Cerebellar cortex (tissue), 1 donor: ENCODE measurements at regions not wholly inside any gene's neighbourhood (a gene's known extent, or its start where the extent isn't known, plus 50 kb on each side); places are given as distances from the start of the nearest gene placed in this dataset.
"Not testable (repeated sequence)": the region's sequence is repeated elsewhere in the genome, so short reads cannot be mapped to it uniquely, and the experiment has no call there.

ENCODE experiments used
- DNase-seq: peaks from one replicate; pipeline ENCODE4 v3.0.0-alpha.2; 2015; ENCODE audit warnings: low spot score

DNA sequence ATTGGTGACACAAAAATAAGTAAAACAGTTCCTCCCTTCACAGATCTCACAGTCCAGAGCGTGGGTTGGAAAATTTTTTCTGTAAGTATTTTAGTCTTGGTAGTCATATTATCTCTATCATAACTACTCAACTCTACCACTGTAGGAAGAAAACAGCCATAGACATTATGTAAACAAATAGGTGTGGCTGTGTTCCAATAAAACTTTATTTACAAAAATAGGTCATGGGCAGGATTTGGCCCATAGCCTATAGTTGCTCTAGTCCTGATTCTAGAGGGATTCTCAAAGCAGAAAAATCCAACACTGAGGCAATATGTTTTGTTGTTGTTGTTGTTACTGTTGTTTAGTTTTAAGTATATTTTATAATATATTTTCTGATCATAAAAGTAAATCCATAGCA lies 206.1 kb upstream of the GADL1 start:
- no peak for DNase-seq

DNA sequence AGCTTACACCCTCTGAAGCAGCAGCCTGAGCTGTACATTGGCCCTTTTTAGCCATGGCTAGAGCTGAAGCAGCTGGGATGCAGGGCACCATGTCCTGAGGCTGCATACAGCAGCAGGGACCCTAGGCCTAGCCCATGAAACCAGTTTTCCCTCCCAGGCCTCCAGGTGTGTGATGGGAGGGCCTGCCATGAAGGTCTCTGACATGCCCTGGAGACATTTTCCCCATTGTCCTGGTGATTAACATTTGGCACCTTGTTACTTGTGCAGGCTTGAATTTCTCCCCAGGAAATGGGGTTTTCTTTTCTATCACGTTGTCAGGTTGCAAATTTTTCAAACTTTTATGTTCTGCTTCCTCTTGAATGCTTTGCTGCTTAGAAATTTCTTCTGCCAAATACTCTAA lies 206.8 kb upstream of the GADL1 start:
- DNase-seq, result not testable (repeated sequence)

DNA sequence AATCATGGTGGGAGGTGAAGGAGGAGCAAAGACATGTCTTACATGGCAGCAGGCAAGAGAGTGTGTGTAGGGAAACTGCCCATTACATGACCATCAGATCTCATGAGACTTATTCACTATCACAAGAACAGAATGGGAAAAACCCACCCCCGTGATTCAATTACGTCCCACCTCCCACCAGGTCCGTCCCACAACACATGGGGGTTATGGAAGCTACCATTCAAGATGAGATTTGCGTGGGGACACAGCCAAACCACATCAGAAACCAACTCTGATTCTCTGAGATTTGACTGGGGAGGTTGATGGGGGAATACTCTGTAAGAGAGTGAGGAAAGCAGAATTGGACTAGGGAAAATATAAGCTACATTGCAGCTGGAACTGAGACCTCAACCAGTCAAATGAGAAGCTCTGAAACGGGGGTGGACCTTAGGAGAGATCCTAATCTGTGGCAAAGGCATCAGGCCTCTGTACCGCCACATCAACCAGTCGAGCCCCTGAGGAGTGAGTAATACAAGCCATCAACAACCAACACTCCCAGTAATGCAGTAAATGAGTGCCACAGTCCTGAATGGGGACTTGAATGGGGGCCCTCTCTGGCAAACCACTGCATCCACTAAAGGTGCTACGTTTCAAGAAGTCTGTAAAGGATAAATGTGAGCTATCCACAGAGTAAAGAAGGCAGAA lies 207.9 kb upstream of the GADL1 start:
- no peak for DNase-seq

DNA sequence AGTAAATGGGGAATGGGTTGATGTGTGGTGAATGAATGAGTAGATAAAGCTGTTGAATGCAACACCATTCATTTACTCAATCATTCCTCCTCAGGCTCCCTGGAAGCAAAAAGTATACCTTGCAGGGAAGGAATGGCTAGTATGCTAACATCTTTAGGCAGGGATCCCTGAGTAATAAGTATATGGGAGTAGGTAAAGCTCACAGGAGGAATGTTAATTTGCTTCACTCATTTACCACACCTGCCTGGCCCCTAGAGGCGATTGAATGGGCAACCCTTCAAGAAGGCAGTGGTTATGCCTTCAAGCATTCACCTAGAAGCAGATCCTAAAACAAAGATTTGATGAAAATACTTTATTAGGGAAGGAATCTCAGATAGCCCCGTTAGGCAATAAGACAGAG lies 208.7 kb upstream of the GADL1 start:
- DNase-seq, result no peak

DNA sequence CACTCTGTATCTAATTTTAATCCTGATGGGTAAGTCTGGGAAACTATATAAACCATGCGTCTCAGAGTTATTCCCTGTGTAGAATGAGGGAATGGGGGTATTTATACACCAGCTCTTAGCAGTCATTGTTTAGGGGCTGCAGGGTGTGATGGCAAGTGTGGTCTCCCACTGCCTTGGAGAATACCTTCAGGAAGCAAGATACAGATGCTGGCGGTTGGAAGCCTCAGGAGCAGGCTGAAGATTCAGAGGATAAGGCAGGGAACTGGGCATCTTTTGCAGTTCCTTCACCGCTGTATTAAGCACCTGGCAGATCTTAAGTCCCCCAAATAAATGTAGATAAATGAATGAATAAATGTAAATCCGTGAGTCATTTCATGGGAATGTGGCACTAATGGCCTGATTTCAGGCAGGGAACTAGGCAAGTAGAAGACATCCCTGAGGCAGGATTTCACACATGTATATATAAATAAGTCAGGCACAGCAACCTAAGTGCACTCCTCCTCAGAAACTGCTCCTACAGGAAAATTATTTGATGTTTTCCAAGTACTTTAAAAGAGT lies 209.2 kb upstream of the GADL1 start:
- no peak for DNase-seq

DNA sequence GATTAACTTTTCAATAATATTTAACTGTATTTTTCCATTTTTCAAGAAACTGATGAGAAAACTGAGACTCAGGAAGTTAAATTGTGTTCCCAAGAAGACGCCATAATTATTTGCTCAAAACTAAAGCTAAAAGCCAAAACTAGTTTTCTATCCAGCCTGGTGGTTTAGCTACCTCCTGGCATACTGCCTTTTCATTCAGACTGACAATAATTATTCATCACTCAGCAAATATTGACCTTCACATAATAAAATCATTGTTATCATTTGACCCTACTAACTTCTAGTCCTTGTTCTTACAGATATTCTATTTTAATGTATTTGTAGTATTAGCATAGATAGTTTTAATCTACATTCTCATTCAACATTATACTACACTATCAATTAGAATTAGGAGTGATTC lies 210.6 kb upstream of the GADL1 start:
- no peak for DNase-seq

DNA sequence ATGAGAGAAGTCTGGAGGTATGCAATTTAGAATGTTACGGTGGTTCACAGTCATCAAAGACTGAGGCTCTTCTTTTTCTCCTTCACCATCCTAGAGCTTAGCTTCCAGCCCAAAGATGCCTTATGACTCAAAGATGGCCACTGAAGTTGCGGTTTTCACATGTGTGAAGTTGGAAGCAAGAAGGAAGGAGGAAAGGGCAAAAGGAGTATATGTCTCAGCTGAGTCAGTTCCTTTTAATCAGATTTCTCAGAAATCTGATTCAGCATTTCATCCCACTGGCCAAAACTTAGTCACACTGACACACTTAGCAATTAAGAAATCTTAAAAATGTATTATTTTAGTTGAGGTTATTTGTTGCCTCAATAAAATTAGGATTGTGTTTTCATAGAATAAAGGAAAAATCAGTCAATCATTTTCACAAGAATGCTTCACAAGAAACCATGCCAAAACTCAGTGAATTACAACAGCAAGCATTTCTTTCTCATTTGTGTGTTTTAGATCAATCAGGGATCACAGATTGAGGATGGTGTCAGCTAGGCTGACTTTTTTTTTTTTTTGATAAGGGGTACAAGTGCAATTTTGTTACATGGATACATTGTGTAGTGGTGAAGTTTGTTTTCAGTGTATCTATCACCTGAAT lies 211.1 kb upstream of the GADL1 start:
- DNase-seq, result no peak

DNA sequence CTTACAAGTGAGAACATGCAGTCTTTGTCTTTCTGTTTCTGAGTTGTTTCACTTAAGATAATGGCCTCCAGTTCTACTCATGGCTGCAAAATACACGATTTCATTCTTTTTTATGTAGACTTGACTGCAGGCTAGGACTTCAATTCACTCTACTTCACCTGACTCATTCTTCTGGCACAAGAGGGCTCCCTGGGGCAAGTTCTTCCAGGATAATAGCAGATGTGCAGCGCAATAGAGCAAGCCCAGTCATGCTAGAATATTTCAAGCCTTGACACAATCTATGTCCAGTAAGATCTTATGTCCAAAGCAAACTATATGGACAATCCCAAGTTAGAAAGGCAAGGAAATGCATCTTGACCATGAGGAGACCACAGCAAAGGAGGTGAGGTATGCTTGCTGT lies 211.7 kb upstream of the GADL1 start:
- DNase-seq, result no peak

DNA sequence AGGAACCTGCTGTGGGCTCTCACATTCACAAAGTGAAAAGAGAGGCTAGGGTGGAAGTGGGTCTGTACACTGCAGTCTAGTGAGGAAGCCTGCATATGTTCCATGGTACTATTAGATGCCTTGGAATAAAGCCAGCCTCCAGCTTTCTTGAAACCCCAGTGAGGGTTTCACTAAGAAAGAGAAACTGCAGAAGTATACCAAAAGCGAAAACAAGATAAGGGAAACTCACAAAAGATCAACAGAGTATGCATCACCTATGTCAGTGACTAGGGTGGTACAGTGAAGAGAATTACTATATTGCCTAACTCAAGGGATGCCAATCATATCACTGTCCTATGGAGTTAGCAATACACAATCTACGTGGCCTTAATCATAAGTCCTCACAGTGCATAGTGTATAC lies 212.5 kb upstream of the GADL1 start:
- DNase-seq, result no peak

DNA sequence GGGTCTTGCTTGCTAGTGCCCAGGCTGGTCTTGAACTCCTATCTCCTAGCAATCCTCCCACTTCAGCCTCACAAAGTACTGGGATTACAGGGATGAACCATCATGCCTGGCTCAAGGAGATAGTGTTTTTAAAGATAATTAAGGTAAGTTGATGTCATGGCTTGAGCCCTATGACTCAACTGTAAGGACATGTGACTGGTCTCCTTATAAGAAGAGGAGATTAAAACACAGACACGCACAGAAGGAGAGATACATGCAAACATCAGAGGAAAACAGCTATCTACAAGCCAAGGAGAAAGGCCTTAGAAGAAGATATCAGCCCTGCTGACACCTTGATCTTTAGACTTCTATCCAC lies 220.4 kb upstream of the GADL1 start:
- DNase-seq, result no peak

DNA sequence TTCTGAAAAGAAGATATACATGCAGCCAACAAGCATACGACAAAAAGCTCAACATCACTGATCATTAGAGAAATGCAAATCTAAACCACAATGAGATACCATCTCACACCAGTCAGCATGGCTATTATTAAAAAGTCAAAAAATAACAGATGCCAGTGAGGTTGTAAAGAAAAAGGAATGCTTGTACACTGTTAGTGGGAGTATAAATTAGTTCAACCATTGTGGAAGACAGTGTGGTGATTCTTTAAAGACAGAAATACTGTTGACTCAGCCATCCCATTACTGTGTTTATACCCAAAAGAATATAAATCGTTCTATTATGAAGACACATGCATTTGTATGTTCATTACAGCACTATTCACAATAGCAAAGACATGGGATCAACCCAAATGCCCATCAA lies 221.1 kb upstream of the GADL1 start:
- DNase-seq, result not testable (repeated sequence)

DNA sequence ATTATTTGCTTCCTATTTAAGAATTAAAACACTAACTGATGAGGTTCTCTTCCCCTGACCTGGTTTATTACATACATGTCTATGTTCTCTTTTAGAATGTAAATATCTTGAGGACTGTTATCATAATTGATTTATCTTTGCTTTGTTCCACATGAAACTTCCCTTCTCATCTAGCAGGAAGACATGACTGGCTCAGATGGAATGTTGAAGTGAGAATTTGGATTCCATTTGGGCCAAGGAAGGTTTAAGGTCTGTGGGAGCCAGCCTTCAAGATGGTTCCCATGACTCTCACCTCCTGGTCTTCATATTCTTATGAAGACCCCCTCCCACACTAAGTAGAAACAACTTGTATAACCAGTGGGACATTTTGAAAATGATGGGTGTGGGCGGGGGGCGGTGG lies 222.2 kb upstream of the GADL1 start:
- no peak for DNase-seq

DNA sequence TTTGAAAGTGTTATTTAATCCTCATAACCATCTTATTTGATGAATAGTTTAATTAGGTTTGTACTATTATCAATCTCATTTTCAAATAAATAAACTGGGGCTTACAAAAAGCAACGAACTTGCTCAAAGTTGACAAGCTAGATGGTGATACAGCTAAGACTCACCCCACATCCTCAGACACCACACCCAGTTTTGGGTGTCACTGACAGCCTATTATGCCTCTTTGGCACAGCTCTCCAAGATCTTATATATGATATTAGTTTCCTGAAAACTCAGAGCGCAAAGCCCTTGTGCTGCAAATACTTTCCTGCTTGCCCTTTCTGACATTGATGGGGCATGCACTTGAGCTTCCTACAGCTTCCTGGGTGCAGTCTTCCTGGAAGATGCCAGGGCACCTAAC lies 223.4 kb upstream of the GADL1 start:
- no peak for DNase-seq

DNA sequence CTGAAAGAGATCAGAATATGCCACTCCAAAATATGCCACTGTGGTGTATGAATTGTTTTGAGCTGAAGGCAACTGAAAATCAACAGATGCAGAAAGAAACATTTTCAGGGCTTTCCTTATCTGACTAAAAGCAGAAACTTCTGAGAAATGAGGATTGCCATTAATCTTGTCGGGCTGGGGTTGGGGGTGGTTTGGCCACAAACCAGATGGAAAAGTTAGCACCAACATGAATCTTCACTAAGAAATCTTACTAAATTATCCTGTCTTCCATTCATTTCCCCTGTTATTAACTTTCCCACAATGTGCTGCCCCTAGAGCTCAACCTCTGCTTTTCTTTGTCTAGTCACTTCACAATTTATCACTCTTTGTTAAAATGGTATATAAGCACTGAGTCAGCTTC lies 229.9 kb upstream of the GADL1 start:
- no peak for DNase-seq

DNA sequence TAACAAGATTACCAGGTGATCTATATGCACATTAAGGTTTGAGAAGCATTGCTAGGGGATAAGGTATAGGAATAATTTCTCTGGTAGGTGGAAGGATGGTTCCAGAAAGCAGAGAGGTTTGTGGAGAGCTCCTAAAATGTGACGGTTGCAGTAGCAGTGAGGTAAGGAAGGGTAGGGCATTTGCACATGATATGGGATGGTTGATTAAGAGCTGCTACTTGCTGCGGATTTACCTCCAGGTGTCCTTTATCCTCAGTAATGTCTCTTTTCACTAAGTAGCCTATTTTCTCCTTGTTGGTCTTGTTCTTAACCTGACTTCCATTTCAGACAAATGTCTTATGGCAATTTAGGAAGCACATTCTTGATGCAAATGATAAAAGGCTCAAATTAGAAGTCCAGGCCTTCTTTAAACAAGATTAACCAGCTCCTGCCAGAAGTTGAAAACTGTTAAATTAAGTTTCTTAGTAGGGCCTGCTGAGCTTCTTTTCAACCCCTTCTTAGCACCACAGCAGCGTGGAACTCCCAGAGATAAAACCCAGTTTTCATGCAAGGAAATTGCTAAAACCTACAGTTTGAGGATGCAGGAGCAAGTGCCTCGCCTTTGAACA lies 231.1 kb upstream of the GADL1 start:
- no peak for DNase-seq

DNA sequence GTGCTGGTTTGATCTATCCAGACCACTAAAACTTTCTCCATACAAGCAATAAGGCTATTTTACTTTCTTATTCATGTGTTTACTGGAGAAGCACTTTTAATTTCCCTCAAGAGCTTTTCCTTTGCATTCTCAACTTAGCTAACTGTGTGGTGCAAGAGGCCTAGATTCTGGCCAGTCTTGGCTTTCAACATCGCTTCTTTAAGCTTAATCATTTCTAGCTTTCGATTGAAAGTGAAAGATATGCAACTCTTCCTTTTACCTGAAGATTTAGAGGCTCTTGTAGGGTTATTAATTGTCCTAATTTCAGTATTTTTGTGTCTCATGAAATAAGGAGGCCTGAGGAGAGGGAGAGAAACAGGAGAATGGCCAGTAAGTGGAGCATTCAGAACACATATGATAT lies 234.8 kb upstream of the GADL1 start:
- DNase-seq, result no peak

DNA sequence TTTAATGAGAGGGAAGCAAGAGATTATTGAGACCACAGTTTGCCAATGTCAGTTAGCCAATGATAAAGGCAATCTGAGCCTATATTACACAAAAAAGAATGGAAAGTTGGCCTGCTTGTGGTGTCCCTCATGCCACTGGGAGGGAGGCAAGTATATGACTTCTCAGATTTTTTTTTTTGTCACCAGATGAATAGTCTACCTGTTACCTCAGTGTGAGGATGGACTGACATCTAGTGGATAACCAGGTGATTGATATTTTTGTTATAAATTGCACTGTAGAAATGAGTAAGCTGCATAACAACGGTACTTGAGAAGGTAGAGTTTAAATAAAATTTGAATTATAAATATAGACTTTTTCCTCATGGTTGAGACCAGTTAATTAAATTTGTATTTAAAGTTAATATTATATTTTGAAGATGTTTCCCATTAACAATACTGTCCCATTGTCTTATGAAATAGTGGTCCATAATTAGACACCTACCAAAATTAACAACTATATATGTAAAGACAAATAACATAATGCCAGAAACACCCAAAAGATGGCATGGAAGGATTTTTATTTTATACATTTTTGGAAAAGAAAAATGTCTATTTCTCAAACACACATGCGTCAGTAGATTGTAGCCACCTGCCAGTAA lies 237.8 kb upstream of the GADL1 start:
- DNase-seq, result peak; percentile 2

DNA sequence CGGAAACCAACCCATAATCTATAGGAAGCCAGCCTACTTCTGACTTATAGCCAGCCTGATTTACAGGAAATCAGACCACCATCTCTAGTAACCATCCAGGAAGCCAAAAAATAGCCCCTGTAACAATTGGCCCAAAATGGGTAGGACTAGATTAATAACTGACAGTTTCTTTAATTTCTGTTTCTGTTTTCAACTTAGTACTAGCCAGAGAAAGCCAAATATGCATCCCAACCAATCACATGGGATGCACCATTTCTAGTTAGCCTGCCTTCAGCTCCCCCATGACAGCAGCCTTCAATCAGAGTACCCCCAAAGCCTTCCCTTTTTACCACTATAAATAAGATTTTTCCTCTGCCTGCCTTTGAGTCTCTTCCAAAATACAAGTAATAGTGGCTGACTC lies 239.1 kb upstream of the GADL1 start:
- DNase-seq, result no peak

DNA sequence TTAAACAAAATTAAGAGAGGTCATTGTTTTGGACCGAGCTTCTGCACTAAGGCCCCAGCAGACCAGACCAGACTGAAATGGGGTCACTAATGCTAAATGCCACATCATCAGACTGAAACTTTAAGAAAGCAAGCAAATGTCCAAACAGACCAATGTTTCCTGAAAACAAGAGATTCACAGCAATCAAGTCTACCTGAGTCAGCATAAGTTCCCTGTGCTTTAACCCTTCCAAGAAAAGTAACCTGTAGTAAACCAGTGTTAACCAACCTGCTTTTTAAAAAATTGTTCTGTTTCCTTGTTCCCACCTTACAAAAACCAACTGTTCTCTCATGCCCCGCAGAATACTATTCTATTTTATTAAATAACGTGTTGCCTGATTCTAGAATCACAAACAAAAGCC lies 241.1 kb upstream of the GADL1 start:
- DNase-seq, result no peak

DNA sequence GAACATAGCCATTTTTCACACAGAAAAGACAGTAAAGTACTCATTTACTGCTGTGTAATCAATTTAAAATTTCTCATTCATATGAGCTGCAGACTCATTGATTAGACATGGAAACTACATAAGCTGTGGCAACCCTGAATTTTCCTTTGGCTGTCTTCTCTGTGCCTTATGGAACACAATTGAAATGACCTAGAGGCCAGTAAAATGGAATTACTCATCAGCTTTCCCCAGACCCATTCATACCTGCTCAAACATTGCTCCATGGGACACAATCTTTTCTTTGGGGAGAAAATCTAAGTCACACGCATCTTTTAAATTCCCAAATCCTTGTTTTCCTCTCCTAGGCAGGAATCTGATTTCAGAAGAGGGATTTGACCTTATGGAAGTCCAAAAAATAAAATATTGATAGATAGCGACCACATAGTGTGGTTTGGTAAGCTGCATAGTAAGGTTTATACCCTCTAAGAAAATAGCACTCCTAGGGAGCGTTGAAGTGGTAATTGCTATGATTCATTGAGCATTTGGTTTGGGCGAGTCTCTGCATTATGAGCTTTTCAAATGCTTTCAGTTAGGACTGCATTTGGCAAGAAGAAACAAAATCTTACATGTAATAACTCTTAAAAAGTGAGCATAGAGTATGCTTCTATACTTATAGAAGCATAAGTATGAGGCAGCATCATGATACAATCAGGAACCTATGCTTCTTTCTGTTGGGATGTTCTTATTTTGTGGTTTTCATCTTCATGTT lies 243.4 kb upstream of the GADL1 start:
- DNase-seq, result no peak

DNA sequence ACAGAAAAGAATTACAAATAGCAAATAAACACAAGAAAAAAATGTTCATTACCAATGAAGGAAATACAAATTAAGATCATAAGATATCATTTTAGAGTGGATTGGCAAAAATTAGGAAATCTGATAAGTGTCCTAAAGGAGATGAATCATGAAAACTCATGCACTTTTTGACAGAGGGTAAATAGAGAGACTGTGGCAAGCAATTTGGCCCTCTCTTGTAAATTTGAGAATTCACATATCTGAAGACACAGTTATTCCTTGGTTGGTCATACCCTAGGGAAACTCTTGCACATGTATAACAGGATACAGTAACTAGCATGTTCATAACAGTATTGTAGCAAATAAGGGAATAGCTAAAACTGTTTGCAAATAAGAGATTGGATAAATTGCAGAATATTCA lies 246.0 kb upstream of the GADL1 start:
- DNase-seq, result no peak

DNA sequence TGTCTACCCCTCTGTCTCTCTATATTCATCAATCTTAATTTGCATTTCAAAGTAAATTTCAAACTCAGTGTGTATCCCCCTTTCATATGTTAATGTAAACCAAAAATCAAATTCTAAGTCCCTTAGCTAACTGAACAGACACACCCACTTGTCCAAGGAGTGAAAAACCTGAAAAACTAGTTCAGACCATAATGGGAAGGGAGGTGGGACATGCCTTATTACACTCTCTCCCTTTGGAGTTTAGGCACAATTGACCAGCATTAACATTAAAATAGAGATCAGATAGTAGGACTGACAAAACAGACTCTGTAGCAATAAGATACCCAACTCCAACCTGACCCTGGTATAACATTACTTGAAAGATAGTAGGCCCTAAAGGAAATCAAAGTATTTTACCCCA lies 247.7 kb upstream of the GADL1 start:
- no peak for DNase-seq
